Medulla oblongata (tissue), 1 donor: ENCODE measurements at regions not wholly inside any gene's neighbourhood (a gene's known extent, or its start where the extent isn't known, plus 50 kb on each side); places are given as distances from the start of the nearest gene placed in this dataset.

Experiments used
- DNase-seq: peaks from one replicate; pipeline ENCODE4 v3.0.0-alpha.2; 2015; ENCODE audit errors: extremely low spot score

- no peak for DNase-seq
Observed at GRCh38 chr18:37665346-37665745, 99.7 kb upstream of the CELF4 start.

GRCh38 chr18:37663446-37663845, 97.8 kb upstream of the CELF4 start:
- DNase-seq = peak; percentile 43

GRCh38 chr18:37662546-37663339, 97.1 kb upstream of the CELF4 start:
- no peak for DNase-seq

GRCh38 chr18:37662099-37662498, 96.5 kb upstream of the CELF4 start:
- DNase-seq = no peak

DNA sequence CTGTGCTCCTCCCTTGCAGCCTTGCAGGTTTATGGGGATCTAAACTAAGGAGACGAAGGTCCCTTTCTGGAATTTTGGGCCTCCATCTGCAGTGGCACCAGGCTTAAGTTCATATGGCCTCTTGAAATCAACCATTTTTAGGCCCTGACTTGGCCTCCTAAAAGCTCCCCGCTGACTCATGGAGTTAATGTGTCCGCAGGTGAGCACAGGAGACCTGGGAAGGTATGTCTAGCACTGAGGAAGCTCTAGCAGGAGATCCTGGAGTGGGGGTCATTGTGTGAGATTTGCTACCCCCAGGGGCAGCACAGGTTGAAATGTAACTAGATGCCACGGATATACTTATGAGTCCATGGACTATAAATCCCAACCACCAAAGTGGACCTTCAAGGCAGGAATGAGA, 95.9 kb upstream of the CELF4 start:
- DNase-seq = no peak

- DNase-seq = no peak
Observed at GRCh38 chr18:37661061-37661460, 95.5 kb upstream of the CELF4 start.

- no peak for DNase-seq
Observed at GRCh38 chr18:37660658-37661057, 95.1 kb upstream of the CELF4 start.

GRCh38 chr18:37659906-37660305, 94.3 kb upstream of the CELF4 start:
- no peak for DNase-seq

GRCh38 chr18:37658894-37659293, 93.3 kb upstream of the CELF4 start:
- no peak for DNase-seq

GRCh38 chr18:37657493-37657892, 91.9 kb upstream of the CELF4 start:
- no peak for DNase-seq

DNA sequence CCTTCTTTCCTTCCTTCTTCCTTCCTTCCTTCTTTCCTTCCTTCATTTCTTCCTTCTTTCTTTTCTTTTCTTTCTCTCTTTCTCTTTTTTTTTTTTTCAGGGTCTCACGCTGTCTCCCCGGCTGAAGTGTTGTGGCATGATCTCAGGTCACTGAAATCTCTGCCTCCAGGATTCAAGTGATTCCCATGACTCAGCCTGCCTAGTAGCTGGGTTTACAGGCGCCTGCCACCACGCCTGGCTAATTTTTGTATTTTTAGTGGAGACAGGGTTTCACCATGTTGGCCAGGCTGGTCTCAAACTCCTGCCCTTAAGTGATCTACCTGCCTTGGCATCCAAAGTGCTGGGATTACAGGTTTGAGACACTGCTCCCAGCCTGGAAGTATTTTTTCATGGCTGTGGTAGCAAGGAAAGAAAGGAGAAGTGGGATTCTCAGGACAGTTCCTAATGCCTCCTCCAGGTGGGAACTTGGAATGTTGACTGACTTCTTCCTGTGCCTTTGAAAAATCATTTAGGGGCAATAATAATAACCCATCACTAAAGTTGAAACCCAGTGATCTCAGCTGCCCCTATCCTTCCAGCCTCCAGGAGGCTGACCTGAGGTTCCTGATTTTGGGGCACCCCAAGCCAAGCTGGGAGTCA, 89.3 kb upstream of the CELF4 start:
- no peak for DNase-seq

DNA sequence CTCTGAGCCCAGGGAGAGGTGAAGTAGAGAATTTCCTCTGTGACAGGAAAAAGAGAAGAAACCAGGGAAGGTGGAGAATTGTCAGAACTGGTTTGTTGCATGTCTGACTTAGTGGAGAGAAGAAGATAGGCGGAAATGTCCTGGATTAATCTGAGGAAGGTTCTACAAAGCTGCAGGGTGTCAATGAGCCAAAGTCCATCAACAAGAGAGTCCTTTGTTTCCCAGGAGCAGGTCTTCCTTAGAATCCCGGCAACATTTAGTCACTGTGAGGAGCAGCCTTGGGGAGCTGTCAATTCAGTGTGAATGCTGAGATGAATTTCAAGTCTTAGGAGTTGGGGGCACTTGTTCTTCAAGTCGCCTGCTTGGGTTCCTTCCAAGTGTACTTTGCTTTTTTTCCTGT, 88.4 kb upstream of the CELF4 start:
- peak; percentile 29 for DNase-seq

GRCh38 chr18:37653618-37654017, 88.0 kb upstream of the CELF4 start:
- DNase-seq = no peak

DNA sequence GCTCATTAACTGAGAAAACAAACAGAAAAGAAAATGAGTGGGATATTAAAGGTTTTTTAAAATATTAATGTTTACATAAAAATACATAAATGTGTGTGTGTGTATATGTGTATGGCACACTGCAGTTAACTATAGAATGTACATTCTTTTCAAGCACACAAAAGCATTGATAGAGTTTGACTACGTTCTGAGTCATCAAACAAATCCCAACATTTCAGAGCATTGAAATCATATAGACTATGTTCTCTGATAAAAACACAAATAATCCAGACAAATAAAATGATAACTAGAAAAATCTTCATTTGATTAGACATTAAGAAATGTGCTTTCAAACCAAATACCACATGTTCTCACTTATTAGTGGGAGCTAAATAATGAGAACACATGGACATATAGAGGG, 84.3 kb upstream of the CELF4 start:
- no peak for DNase-seq

- no peak for DNase-seq
Observed at GRCh38 chr18:37649416-37649815, 83.8 kb upstream of the CELF4 start.

DNA sequence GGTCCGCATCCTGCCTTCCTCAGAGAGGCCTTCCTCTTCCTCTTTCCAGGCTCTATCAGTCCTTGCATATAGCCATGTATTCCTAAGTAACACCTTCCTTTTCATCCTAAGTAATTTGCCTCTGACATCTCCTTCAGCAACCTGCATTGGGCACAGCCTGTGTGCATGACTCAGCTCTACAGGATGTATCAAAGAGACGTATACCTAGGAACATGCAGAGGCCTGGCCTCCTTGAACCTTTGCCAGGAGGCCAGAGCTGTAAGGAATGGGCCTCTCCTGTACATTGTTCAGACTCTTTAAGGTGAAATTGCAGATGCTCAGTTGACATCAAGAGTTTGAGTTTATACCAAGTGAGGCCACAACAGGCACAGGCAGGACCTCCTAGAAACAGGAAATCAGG, 76.0 kb upstream of the CELF4 start:
- DNase-seq = no peak

DNA sequence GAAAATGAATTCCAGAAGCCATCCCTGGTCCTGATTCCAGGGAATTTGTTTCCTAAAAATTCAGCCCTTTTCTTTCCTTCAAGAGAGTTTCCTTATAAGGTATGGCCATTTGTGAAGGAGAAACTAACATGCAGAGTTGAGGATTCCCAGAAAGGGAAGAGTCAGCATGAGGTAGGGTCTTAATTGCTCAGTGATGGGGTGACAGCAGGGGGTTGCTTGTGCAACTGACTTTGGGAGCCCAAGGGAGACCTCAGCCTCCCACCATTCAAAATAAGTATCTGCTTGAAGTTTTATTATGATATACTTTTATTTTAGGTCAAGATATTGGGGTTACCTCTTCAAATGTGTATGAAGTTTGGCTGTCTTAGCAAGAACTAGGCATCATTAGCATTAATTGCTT, 74.9 kb upstream of the CELF4 start:
- no peak for DNase-seq

DNA sequence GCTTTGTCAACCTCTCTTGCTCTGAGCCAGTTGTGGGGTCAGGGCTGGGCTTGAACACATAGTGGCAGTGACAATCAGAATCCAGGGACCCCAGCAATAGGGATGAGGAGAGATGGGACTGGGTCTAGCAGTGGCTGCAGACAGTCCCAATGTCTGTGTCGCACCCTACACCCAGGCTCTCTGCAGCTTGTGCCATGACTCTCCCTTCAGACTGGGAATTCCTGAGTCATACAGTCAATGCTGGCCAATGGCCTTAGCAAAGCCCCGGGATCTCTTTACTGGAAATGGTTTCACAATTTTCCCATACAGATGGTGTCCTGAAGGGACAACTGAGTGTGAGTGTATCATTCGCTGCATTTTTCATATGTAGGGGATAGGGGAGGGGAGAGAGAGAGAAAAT, 74.2 kb upstream of the CELF4 start:
- no peak for DNase-seq

GRCh38 chr18:37637478-37637850, 71.9 kb upstream of the CELF4 start:
- DNase-seq = no peak

DNA sequence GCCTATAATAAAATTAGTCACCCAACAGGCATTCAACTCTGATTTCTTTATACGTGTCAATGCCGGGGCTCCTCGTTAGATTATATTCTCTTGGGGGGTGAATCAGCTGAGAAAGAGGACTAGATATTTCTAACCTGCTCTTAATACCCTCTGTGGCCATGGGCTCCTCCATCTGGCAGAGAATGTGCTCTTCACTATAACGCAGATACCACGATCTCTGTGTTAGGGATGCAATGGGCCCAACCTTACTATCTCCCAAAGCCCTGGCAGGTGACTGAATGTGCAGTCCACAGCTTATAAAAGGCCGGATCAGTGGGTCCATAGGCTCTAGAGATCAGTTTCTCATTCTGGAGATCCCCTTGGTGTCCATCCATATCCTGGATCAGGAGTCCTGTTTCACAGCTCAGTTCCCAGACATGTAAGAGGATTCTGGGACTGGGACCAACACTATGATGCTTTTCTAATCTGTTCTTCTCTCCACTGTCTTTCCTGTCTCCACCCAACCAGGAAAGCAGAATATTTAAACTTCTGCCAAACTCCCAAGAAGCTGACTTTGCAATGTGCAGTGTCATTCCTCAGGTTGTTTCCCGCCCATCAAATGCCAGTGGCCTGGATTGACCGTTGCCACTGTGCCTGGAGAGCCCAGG, 71.4 kb upstream of the CELF4 start:
- no peak for DNase-seq

DNA sequence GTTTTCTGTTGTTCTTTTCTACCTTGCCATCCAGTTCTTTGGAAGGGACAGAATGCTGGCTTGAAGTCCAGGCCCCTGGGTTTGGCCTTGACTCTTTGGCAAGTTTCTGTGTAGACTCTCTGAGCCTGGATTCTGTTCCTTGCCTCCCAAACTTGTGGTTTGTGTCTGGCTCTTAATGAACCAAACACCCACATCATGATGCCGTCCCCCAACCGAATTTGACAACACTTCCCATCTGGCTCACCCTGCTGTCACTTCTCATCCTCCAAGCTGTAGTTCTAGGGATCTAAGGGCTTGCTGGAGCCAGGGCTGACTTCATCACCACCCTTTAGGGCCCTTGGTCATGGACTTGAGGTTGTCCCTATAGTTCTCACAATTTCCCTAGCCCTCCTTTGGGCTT, 68.9 kb upstream of the CELF4 start:
- DNase-seq = no peak

DNA sequence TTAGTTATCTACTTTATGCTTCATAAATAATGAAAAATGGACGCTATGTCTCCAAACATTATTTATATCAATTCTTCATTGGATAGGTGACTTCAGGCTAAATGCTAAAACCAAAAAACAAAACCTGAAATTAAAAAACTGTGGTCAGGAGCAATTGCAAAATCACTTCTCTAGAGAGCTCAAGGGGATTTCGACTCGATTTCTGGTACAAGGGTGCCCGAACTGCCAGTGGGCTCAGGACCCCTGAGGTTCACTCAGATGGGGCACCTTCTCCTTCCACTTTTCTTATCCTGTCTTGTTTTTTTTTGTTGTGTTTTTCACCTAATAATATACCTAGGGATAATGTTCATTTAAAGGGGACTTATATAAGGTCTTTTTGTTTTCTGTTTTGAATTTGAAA, 65.8 kb upstream of the CELF4 start:
- no peak for DNase-seq

GRCh38 chr18:37630334-37630733, 64.7 kb upstream of the CELF4 start:
- DNase-seq = no peak
